GM21515 (cell line): ENCODE measurements at regions not wholly inside any gene's neighbourhood (a gene's known extent, or its start where the extent isn't known, plus 50 kb on each side); places are given as distances from the start of the nearest gene placed in this dataset.
A peak's percentile ranks its signal among the peaks of the same experiment; 100 is the strongest.
"Not testable (repeated sequence)": the region's sequence is repeated elsewhere in the genome, so short reads cannot be mapped to it uniquely, and the experiment has no call there.

Source experiments
- ATAC-seq: cut with Tn5 transposase; IDR thresholded peaks from one replicate; pipeline ENCODE4 v1.9.1; 2021; ENCODE audit not compliant: unreplicated experiment

- not testable (repeated sequence) for ATAC-seq
Measured at GRCh38 chr1:173394813-173395212, 82.3 kb upstream of the PRDX6 start.

GRCh38 chr1:173395762-173396161 is 81.4 kb upstream of the PRDX6 start:
- ATAC-seq: no peak

- ATAC-seq: no peak
Measured at GRCh38 chr1:173400387-173400995, 76.6 kb upstream of the PRDX6 start.

- no peak for ATAC-seq
Measured at GRCh38 chr1:173403996-173404395, 73.1 kb upstream of the PRDX6 start.

GRCh38 chr1:173405281-173405680 is 71.9 kb upstream of the PRDX6 start:
- ATAC-seq: no peak

- no peak for ATAC-seq
Measured at GRCh38 chr1:173405834-173406233, 71.3 kb upstream of the PRDX6 start.

GRCh38 chr1:173406783-173407230 is 70.3 kb upstream of the PRDX6 start:
- ATAC-seq: no peak

- ATAC-seq: no peak
Measured at GRCh38 chr1:173407846-173408245, 69.3 kb upstream of the PRDX6 start.

GRCh38 chr1:173408886-173409285 is 68.2 kb upstream of the PRDX6 start:
- ATAC-seq: no peak

GRCh38 chr1:173409613-173410012 is 67.5 kb upstream of the PRDX6 start:
- ATAC-seq: no peak

- ATAC-seq: no peak
Measured at GRCh38 chr1:173410133-173410793, 66.9 kb upstream of the PRDX6 start.

- peak; percentile 45 for ATAC-seq
Measured at GRCh38 chr1:173410794-173411236, 66.3 kb upstream of the PRDX6 start.

GRCh38 chr1:173411835-173412742 is 65.0 kb upstream of the PRDX6 start:
- ATAC-seq: no peak

- no peak for ATAC-seq
Measured at GRCh38 chr1:173413271-173413707, 63.8 kb upstream of the PRDX6 start.

GRCh38 chr1:173414136-173414535 is 63.0 kb upstream of the PRDX6 start:
- peak; percentile 49 for ATAC-seq

GRCh38 chr1:173414539-173415226 is 62.5 kb upstream of the PRDX6 start:
- ATAC-seq: no peak

GRCh38 chr1:173415490-173415889 is 61.6 kb upstream of the PRDX6 start:
- peak; percentile 48 for ATAC-seq

- no peak for ATAC-seq
Measured at GRCh38 chr1:173415905-173416450, 61.2 kb upstream of the PRDX6 start.

GRCh38 chr1:173417563-173417962 is 59.6 kb upstream of the PRDX6 start:
- ATAC-seq: no peak

GRCh38 chr1:173418107-173418985 is 58.8 kb upstream of the PRDX6 start:
- no peak for ATAC-seq
